HG03175 (cell line): ENCODE measurements at regions not wholly inside any gene's neighbourhood (a gene's known extent, or its start where the extent isn't known, plus 50 kb on each side); places are given as distances from the start of the nearest gene placed in this dataset.

Experiments
- ATAC-seq: cut with Tn5 transposase; IDR thresholded peaks from one replicate; pipeline ENCODE4 v1.9.1; 2021; ENCODE audit warnings: mild to moderate bottlenecking, moderate library complexity; ENCODE audit not compliant: unreplicated experiment

DNA sequence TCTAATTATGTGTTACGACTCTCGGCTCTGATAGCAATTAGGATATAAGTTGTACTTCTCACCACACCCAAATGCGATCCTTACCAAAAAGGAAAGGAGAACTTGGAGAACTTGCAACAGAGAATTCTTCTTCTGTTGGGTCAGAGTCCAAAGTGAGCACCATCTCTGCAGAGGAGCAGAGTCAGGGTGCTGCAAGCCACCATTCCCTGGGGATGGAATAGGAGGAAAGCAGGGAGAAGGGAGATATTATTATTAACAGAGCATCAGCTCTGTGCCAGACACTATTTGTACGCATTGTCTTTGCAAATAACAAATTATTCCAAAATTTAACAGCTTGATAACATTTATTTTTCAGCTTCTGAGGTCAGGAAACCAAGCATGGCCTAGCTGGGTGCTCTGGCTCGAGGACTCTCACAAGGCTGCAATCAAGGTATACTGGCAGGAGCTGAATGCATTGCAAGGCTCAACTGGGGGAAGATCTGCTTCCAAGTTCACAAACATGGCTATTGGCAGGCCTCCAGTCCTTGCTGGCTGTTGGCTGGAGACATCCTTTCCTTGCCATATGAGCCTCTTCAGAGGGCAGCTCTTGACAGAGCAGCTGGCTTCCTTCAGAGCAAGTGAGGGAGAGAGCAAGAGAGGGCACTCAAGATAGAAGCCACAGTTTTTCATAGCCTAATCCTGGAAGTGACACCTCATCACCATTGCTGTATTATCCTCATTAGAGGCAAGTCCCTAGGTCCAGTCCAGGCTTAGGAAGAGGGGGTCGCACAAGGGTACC lies 296.2 kb upstream of the CDH5 start:
- ATAC-seq, result no peak

DNA sequence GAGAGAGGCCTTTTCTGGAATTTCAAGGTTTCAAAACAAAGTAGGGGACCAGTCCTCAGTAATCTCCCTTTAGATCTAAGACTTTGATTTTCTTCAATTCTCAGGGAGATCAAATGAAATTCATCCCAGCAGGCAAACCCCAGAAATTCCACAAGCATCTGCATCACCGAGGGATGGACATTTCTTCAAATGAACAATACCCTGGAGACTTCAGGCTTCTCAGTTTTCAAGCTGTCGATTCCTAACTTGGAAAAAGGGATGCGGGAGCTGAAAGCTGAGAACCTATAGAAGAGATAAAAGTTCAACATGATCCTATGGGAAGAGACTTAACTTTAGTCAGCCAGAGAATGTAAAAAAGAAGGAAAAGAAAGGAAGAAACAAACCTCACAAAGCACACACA lies 296.9 kb upstream of the CDH5 start:
- ATAC-seq, result no peak

DNA sequence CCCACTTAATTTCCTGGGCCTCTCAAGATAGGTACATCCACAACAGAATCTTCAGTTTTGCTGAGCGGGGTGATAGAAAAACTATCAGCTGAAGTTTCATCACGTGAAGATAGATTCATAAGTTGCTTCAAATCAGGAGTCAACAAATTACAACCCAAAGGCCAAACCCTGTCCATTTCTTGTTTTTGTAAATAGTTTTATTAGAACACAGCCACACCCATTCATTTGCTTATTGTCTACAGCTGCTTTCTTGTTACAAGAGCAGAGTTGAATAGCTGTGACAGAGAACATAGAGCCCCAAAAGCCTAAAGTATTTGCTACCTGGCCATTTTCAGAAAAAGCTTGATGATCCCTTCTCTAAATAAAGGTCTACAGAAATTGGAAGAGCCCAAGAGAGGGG lies 300.1 kb upstream of the CDH5 start:
- ATAC-seq, result no peak

DNA sequence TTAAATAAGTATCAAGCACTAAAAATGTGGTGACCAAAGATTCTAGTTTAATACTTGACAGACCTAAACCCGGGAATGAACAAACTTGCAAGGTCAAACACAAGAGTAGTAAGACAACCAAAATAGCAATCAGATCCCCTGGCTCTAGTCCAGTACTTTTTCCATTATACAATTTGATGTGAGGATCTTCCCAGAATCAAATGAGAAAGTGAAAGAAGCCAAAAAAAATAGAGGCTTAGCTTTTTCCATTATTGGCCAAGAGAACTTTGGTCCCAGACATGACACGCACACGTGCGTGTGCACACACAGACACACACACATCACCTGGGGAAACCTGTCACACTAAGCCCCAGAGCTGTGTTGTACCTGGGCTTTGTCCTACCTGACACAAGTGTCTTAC lies 300.6 kb upstream of the CDH5 start:
- no peak for ATAC-seq

DNA sequence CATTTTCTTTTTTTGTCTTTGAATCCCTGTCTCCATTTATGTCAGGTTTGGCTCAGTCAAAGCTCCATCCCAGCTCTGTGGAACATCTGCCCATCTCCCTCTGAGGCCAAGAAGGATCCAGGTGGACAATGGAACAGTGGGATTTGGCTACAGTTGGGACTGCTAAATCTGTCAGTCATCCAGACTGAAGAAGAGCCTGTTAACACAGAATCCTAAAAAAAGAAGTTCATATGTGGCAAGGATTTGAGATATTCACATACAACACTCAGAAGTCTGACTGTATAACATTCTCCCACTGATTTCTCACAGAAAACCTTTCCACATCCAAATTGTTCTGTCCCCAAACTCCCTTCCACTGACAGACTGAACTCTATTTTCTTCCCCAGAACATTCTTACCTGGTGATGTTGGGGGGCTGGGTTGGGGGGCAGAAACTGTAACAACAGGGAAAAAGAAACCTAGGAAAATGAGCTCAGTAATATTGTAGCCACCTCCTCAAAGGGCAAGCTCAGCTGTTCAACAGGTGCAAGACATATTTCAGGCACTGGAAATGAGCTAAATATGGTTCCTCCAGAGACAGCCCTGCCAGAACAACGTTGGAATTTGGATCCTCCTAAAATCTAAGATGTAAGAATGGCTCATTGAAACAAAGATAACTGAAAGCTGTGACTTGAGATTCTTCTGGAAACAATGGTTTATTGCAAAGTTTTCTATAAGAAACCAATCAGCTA lies 301.5 kb upstream of the CDH5 start:
- ATAC-seq, result no peak

DNA sequence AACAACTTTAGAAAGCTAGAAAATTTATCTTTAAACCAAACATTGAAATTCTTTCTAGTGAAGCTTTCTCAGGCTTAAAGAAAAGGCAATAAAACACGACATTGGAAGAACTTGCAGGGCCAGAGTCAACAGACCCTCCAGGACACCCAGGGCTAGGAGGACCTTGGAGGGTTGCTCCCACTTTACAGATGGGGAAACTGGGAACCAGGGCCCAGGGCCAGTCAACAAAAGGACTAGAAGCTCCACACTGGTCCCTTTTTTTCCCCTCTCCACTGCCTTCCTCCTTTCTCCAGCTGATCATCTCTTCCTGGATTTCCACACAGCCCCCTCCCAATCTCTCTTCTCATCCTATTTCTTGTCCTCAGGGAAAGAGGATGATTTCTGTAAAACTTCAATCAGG lies 307.7 kb upstream of the CDH5 start:
- no peak for ATAC-seq

DNA sequence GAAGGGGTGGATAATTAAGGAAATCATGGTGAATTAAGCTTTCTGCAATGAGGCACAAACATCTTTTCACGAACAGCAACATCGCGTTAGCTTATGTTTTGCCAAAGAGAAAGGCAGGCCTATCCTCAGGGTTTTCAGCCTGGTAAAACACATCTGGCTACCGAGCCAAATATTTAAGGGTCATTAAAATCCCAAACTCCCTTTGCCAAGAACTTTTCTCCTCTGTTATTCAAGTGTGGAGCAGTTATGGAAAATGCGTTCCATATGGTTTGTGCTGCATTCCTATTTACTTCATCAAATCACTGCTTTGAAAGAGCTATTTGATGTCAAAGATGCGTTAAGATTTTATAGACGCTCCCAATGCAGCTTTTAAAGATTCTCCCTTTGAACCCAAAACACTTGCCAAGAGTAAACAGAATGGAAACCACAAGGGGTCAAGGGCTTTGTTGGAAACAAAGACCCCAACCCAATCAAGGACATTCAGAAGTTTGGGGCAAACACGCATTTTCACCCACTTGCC lies 308.3 kb upstream of the CDH5 start:
- no peak for ATAC-seq

DNA sequence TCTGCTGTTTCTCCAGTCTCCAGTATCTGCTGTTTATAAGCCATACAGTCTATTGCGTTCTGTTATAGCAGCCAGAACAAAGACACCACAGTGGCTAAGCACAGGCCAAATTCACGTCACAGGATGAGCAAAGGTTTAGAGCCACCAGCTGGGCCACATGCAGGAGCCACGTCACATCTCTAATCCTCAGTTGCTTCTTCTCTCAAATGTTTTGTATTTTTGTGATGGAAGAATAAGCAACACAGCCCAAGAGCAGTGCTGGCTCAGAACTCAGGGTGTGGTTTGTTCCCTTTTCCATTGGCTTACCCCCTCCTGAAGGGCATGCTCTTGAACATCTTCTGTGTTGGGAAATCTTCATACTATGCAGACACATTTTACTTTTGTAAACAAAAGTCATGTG lies 309.4 kb upstream of the CDH5 start:
- ATAC-seq, result no peak

DNA sequence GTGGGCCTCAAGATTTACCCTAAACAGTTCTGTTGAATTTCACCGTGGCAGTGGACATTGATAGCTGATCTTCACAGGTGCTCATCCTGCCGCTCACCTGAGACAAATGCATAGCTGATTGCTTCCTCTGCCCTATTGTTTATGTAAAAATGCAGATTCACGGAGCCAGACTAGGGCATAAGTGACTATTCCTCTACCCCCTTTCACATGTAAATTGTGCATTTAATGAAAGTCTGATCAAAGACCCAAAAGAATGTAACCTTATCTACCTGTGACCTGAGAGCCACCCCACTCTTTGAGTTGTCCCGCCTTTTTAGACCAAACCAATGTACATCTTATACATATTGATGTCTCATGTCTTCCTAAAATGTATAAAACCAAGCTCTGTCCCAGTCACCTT lies 312.4 kb upstream of the CDH5 start:
- no peak for ATAC-seq

DNA sequence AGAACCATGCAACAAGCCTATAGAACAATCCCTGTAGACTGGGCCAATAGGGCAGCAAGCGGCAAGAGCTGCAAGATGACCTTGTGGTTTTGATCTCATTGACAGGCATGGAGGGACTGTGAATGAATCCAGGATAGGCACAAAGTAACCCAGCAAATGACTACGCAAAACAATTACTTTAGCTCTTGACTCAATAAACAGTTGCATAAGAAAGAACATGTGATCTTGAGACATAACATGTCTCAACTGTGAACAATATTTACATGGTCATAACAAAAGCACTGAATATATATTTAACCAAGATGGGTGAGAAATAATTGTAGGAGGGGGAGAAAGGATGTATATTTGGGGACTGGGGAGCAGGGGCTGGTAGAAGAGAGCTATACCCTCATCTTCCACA lies 313.7 kb upstream of the CDH5 start:
- ATAC-seq, result no peak

DNA sequence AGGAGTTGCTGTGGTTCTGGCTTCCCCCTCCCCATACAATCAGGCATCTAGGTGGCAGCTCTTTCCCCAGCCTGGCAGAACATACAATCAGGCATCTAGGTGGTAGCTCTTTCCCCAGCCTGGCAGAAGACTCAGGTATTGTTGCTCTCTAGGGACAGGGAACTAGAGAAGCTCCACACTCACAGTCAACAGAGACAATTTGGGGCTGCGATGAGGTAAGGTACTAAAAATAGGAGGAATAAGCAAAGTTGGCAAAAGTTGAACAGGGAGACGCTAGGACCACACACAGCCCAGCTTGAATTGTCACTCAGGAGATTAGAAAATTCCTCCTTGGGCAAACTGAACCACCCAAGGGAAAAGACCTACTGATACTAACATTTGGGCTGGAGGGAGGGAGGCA lies 315.5 kb upstream of the CDH5 start:
- ATAC-seq, result no peak

DNA sequence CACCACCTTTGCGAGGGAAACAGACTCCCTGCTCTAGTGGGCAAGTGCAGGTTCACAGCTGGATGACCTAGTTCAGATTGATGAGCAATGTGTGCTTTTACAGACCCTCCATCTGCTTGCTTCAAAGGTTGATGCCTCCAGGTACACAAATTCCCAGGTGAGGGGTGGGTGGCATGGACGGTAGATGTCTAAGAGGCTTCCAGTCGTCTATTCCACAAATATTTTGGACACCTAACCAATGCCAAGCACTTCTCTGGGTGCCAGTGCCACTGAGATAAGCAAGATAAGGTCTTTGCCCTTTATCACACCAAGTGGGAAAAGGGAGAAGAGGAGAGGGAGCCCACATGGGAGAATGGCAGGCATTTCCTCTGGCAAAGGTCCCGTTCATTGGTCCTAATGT lies 316.6 kb upstream of the CDH5 start:
- no peak for ATAC-seq

DNA sequence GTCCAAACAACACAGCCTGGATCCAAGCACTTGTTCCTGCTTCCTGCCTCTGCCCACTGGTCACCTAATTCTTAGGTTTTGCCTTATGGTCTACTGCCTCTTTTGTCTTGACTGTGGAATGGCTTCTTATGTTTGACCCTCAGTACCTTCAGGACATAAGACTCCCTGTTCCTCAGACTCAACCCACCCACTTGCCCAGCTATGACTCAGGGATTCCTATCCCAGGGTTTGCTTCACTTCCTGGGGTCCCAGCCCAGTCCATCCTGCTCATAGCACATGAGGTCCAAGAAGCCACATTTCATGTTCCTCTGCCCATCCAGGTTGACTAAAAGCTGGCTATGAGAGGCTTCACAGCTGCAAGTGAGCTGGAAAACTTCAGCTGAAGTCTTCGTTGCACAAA lies 320.9 kb upstream of the CDH5 start:
- no peak for ATAC-seq

DNA sequence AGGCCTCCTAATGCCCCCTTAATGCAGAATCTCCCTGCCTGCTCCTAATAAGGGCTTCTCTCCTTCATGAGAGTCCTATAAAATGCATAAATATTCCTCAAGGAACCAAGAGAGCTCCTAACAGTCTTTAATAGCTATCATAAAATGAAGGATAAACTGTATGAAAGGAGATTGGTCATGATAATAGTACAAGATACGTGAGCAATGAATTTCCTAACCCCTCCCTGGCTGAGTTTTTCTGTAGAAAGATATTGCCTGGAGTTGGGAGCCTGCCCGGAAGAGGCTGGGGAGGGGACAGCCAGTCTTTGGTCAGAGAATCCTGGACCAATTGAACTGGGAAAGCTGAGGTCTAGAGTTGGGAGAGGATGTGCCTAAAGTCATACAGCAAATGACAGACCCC lies 321.9 kb upstream of the CDH5 start:
- ATAC-seq, result no peak

DNA sequence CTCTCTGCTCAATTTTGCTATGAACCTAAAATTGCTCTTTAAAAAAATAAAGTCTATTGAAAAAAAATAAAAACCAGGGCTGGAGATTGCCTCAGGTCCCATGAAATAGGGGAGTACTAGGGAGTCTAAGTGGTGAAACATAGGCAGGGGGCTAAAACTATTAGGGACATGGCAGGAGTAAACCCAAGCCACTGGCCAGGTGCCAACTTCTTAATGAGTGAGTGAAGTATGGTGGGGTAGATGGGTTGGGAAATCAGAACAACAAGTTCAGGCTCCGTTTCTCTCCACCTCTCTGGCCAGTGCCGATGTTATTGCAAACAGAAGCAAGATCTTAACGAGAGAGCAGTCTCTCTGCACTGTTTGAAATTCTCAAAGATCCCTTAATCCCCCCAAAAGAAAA lies 322.4 kb upstream of the CDH5 start:
- no peak for ATAC-seq

DNA sequence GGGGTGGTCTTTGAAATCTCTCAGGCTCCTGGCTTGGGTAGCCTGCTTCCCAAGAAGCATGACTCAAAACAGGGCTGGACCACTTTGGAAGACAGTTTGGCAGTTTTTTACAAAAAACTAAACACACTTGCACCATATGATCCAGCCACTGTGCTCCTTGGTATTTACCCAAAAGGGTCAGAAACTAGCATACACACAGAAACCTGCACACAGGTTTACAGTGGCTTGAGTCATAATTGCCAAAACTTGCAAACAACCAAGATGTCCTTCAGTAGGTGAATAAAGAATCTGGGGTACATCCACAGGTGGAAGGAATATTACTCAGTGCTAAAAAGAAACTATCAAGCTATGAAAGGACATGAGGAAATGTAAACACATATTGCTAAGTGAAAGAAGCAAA lies 323.2 kb upstream of the CDH5 start:
- no peak for ATAC-seq

DNA sequence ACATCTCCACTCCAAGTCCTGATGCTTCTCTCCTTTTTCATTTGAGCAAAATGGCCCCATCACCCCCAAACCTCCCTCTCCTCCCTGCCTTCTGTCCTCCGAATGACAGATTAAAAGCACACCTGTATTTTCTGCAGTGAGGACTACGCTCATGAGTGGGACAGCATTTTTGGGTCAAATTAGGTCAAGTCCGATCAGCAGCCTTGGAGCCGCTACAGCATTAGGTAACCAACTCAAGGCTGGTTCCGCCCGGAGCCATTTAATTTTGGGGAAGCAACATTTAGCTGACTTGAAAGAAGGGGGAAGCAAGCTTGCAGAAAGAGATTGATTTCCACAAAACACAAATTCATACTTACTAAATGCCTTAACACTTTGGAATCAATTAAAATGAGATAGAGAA lies 324.1 kb upstream of the CDH5 start:
- no peak for ATAC-seq

DNA sequence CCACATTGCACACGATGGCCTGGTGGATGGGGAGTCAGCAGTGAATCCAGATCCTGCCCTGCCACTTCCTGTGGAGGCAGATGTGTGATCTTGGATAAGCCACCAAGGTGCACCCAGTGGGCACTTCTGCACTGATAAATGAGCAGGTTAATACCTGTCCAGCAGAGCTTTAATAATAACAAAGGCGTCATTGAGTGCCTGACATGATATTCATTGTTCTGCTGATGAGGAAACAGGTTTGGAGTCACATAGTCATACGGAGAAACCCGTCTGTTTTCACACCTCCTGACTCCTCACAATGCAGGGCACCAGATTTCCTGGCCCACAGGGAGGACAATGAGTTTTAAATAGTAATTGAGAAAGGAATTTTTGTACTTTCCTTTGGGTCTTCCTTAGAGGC lies 324.6 kb upstream of the CDH5 start:
- ATAC-seq, result no peak

DNA sequence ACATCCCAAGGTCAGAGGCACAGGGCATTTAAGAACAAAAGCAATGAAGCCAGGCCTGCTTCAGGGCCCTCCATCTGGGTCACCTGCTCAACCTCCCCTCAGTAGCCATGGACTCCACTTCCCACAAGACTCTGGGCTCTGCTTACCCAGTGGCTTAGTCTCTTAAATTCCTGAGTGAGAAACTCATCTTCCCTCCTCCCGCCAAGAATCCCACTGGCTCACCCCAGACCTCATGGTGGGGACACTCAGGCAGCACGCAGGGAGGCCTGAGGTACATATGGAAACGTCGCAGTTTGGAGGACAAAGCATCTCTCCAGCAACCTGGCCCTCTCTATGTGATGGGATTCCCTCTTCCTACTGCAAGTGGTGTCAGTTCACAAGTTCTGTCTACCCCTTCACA lies 326.7 kb upstream of the CDH5 start:
- no peak for ATAC-seq

DNA sequence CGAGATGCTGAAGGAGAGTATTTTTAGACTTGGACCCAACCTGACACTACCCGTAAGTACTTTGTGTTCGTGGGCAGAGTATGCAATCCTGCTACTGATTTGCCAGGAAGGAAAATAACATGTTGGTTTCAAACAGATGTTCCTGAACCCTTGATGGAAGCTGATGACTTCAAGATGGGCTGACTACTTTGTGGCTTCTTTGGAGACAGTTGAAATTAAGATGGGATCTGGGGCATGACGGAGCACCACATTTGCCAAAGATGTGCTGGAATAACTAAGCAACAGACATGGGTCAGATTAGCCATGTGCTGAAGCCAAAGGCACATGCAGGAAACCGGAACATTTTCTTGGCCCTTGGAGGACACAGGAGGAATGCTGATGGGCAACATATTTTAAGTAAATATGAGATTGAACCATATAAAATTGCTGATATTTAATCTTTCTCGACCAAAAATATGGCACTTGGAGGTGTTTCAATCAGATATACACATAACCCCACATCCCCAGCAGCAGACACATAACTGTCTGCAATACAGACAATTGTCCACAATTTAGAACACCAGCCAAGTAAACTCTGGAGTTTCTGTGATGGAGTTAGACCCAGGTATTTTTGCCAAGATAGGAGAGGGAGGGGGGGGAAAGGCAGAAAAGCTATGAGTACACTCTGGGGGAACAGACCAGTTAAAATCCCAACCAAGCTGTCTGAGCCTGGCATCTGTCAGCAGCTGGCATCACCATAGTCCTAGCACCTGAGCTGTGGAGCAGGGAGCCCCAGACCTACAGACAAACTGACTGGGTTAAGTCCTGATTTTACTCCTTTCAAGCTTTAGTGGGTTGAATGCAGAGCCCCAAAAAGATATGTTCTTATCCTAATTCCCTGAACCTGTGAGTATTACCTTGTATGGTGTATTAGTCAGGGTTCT lies 329.4 kb upstream of the CDH5 start:
- ATAC-seq, result no peak

DNA sequence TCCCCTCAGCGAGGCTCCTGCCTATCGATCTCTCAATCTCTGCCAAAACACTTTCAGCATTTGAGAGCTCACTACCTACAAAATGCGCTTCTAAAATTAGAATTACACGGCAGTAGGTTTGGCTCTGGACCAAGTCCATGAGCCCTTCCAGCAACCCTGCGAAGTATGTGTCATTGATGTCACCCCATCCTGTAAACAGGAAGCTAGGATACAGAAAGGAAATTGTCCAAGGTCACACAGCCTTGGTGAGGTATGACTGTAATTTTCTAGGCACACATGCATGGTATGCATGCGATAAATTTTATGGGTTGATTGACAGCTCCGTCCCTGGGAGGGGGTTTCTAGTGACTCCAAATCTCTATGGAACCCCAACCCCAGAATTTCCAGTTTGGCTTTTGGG lies 330.3 kb upstream of the CDH5 start:
- no peak for ATAC-seq
